Muscle layer of duodenum (tissue), 2 donors: ENCODE measurements at regions not wholly inside any gene's neighbourhood (a gene's known extent, or its start where the extent isn't known, plus 50 kb on each side); places are given as distances from the start of the nearest gene placed in this dataset.

Experiments
- H3K27ac ChIP-seq: one replicate; pipeline ENCODE4 v1.7.0; 2013; ENCODE audit warnings: mild to moderate bottlenecking, low read length
- H3K27me3 ChIP-seq: one replicate; pipeline ENCODE4 v1.7.0; 2013; ENCODE audit warnings: low read depth, mild to moderate bottlenecking, control low read depth, low read length
- H3K36me3 ChIP-seq, 2 donors: one replicate each; pipeline ENCODE4 v1.7.0; 2013; ENCODE audit warnings: low read length in 2 of 2, control low read depth in 1 of 2, mild to moderate bottlenecking in 1 of 2; ENCODE audit not compliant: insufficient read depth in 2 of 2, control insufficient read depth in 1 of 2
- H3K4me1 ChIP-seq, 2 donors: one replicate each; pipeline ENCODE4 v1.7.0; 2013; ENCODE audit warnings: low read length in 2 of 2, mild to moderate bottlenecking in 2 of 2, control low read depth in 1 of 2, moderate library complexity in 1 of 2; ENCODE audit not compliant: insufficient read depth in 2 of 2, control insufficient read depth in 1 of 2
- H3K4me3 ChIP-seq, 2 donors: one replicate each; pipeline ENCODE4 v1.7.0; 2013; ENCODE audit warnings: low read length in 2 of 2, low read depth in 1 of 2, mild to moderate bottlenecking in 1 of 2
- H3K9me3 ChIP-seq, 2 donors: one replicate each; pipeline ENCODE4 v1.7.0; 2013; ENCODE audit warnings: low read length in 2 of 2, control low read depth in 1 of 2, mild to moderate bottlenecking in 1 of 2; ENCODE audit not compliant: control insufficient read depth in 1 of 2
- donor health status: healthy.

- Histone ChIP-seq H3K27ac (no peak overlapping the region), H3K4me1 (no peaks in the 10 kb centered on the region)
These were observed 93.4 kb upstream of the SOD1 start for GRCh38 chr21:31566064-31566463.

GRCh38 chr21:31564439-31564838, 95.1 kb upstream of the SOD1 start:
- Histone ChIP-seq H3K4me3 (no peak overlapping the region), H3K27ac (no peak overlapping the region), H3K9me3 (no peaks in the 10 kb centered on the region), H3K27me3 (no peaks in the 10 kb centered on the region), H3K36me3 (no peaks in the 10 kb centered on the region), H3K4me1 (peaks cover 0 to 3% of the 10 kb centered on the region in 2 donors)

More at GRCh38 chr21:31566064-31566463, 93.4 kb upstream of the SOD1 start:
- Histone ChIP-seq H3K9me3 (no peaks in the 10 kb centered on the region), H3K36me3 (no peaks in the 10 kb centered on the region), H3K27me3 (no peaks in the 10 kb centered on the region), H3K4me3 (no peak overlapping the region)

GRCh38 chr21:31560479-31560878, 99.0 kb upstream of the SOD1 start:
- H3K27me3 ChIP-seq = peaks cover 15% of the 10 kb centered on the region
- no peaks in the 10 kb centered on the region for H3K36me3 ChIP-seq
- peaks cover 0 to 18% of the 10 kb centered on the region in 2 donors for H3K4me1 ChIP-seq
- H3K9me3 ChIP-seq = no peaks in the 10 kb centered on the region
- no peak overlapping the region for H3K27ac ChIP-seq
- H3K4me3 ChIP-seq = no peak overlapping the region

GRCh38 chr21:31559368-31560119, 99.9 kb upstream of the SOD1 start:
- Histone ChIP-seq H3K4me1 (peaks cover 0 to 18% of the 10 kb centered on the region in 2 donors), H3K27me3 (peaks cover 15% of the 10 kb centered on the region)

GRCh38 chr21:31558962-31559367, 100.5 kb upstream of the SOD1 start:
- H3K27ac ChIP-seq = no peak overlapping the region
- peak overlapping the region; percentile 62 to 92 for H3K4me3 ChIP-seq
- peaks cover 15% of the 10 kb centered on the region for H3K27me3 ChIP-seq
- H3K36me3 ChIP-seq = no peaks in the 10 kb centered on the region
- no peaks in the 10 kb centered on the region for H3K9me3 ChIP-seq
- peaks cover 0 to 18% of the 10 kb centered on the region in 2 donors for H3K4me1 ChIP-seq

More at GRCh38 chr21:31559368-31560119, 99.9 kb upstream of the SOD1 start:
- Histone ChIP-seq H3K9me3 (no peaks in the 10 kb centered on the region), H3K4me3 (peak overlapping the region; percentile 62 to 92), H3K27ac (no peak overlapping the region), H3K36me3 (no peaks in the 10 kb centered on the region)

GRCh38 chr21:31558189-31558961, 101.1 kb upstream of the SOD1 start:
- Histone ChIP-seq H3K36me3 (no peaks in the 10 kb centered on the region), H3K4me3 (peak overlapping the region; percentile 21 to 92), H3K4me1 (peaks cover 0 to 18% of the 10 kb centered on the region in 2 donors), H3K27me3 (peaks cover 15% of the 10 kb centered on the region), H3K27ac (no peak overlapping the region), H3K9me3 (no peaks in the 10 kb centered on the region)

- H3K9me3 ChIP-seq = no peaks in the 10 kb centered on the region
- H3K27ac ChIP-seq = no peak overlapping the region
- H3K36me3 ChIP-seq = no peaks in the 10 kb centered on the region
- peaks cover 0 to 18% of the 10 kb centered on the region in 2 donors for H3K4me1 ChIP-seq
- peaks cover 15% of the 10 kb centered on the region for H3K27me3 ChIP-seq
- peak overlapping the region in 1 of 2 donors; percentile 92 for H3K4me3 ChIP-seq
These were observed 101.9 kb upstream of the SOD1 start for GRCh38 chr21:31557421-31558188.

GRCh38 chr21:31556662-31557061, 102.8 kb upstream of the SOD1 start:
- H3K4me3 ChIP-seq = no peak overlapping the region
- H3K27me3 ChIP-seq = peaks cover 15% of the 10 kb centered on the region
- H3K36me3 ChIP-seq = no peaks in the 10 kb centered on the region
- H3K4me1 ChIP-seq = peaks cover 0 to 18% of the 10 kb centered on the region in 2 donors
- no peaks in the 10 kb centered on the region for H3K9me3 ChIP-seq
- H3K27ac ChIP-seq = no peak overlapping the region

- Histone ChIP-seq H3K27ac (no peak overlapping the region), H3K4me1 (peaks cover 0 to 18% of the 10 kb centered on the region in 2 donors), H3K4me3 (no peak overlapping the region), H3K27me3 (peaks cover 15% of the 10 kb centered on the region), H3K9me3 (no peaks in the 10 kb centered on the region), H3K36me3 (no peaks in the 10 kb centered on the region)
These were observed 103.7 kb upstream of the SOD1 start for GRCh38 chr21:31555741-31556191.

GRCh38 chr21:31554511-31555022, 104.9 kb upstream of the SOD1 start:
- H3K36me3 ChIP-seq = no peaks in the 10 kb centered on the region
- no peak overlapping the region for H3K27ac ChIP-seq
- no peaks in the 10 kb centered on the region for H3K9me3 ChIP-seq
- peaks cover 15% of the 10 kb centered on the region for H3K27me3 ChIP-seq
- peaks cover 0 to 16% of the 10 kb centered on the region in 2 donors for H3K4me1 ChIP-seq
- H3K4me3 ChIP-seq = no peak overlapping the region

GRCh38 chr21:31553926-31554325, 105.6 kb upstream of the SOD1 start:
- H3K36me3 ChIP-seq = no peaks in the 10 kb centered on the region
- H3K9me3 ChIP-seq = no peaks in the 10 kb centered on the region
- peaks cover 15% of the 10 kb centered on the region for H3K27me3 ChIP-seq
- no peak overlapping the region for H3K27ac ChIP-seq
- H3K4me3 ChIP-seq = no peak overlapping the region
- H3K4me1 ChIP-seq = peaks cover 0 to 10% of the 10 kb centered on the region in 2 donors
